ENCODE measurements at regions not wholly inside any gene's neighbourhood (a gene's known extent, or its start where the extent isn't known, plus 50 kb on each side); places are given as distances from the start of the nearest gene placed in this dataset.

GRCh38 chr21:38037416-38037815 is 121.2 kb upstream of the KCNJ6 start:
- no peaks in the 10 kb centered on the region for H3K9me3 ChIP-seq (ENCODE audit: control insufficient read depth in 5 of 5, low read length in 5 of 5)
- H3K9ac ChIP-seq (ENCODE audit: low read length in 5 of 5) = no peak overlapping the region
- H3K27me3 ChIP-seq (ENCODE audit: control insufficient read depth in 5 of 5, insufficient read depth in 4 of 5, low read length in 5 of 5) = peaks cover 0 to 8% (median 3%) of the 10 kb centered on the region in 5 donors
- H3K4me1 ChIP-seq (ENCODE audit: control insufficient read depth in 5 of 5, insufficient read depth in 5 of 5, low read length in 5 of 5) = no peaks in the 10 kb centered on the region
- H3K4me3 ChIP-seq (ENCODE audit: low read depth in 1 of 5, low read length in 5 of 5) = no peak overlapping the region
- H3K36me3 ChIP-seq (ENCODE audit: control insufficient read depth in 5 of 5, insufficient read depth in 5 of 5, low read length in 5 of 5) = no peaks in the 10 kb centered on the region
- H3K27ac ChIP-seq (ENCODE audit: low read depth, low read length) = no peak overlapping the region

GRCh38 chr21:38039369-38039768 is 123.1 kb upstream of the KCNJ6 start:
- Histone ChIP-seq H3K27me3 (ENCODE audit: control insufficient read depth in 5 of 5, insufficient read depth in 4 of 5, low read length in 5 of 5) (peaks cover 0 to 9% (median 8%) of the 10 kb centered on the region in 5 donors), H3K9me3 (ENCODE audit: control insufficient read depth in 5 of 5, low read length in 5 of 5) (no peaks in the 10 kb centered on the region), H3K27ac (ENCODE audit: low read depth, low read length) (no peak overlapping the region), H3K36me3 (ENCODE audit: control insufficient read depth in 5 of 5, insufficient read depth in 5 of 5, low read length in 5 of 5) (no peaks in the 10 kb centered on the region), H3K9ac (ENCODE audit: low read length in 5 of 5) (no peak overlapping the region), H3K4me3 (ENCODE audit: low read depth in 1 of 5, low read length in 5 of 5) (no peak overlapping the region), H3K4me1 (ENCODE audit: control insufficient read depth in 5 of 5, insufficient read depth in 5 of 5, low read length in 5 of 5) (no peaks in the 10 kb centered on the region)

GRCh38 chr21:38039841-38040240 is 123.6 kb upstream of the KCNJ6 start:
- H3K4me1 ChIP-seq (ENCODE audit: control insufficient read depth in 5 of 5, insufficient read depth in 5 of 5, low read length in 5 of 5) = no peaks in the 10 kb centered on the region
- H3K9me3 ChIP-seq (ENCODE audit: control insufficient read depth in 5 of 5, low read length in 5 of 5) = no peaks in the 10 kb centered on the region
- H3K36me3 ChIP-seq (ENCODE audit: control insufficient read depth in 5 of 5, insufficient read depth in 5 of 5, low read length in 5 of 5) = no peaks in the 10 kb centered on the region
- no peak overlapping the region for H3K4me3 ChIP-seq (ENCODE audit: low read depth in 1 of 5, low read length in 5 of 5)
- H3K9ac ChIP-seq (ENCODE audit: low read length in 5 of 5) = no peak overlapping the region
- no peak overlapping the region for H3K27ac ChIP-seq (ENCODE audit: low read depth, low read length)
- H3K27me3 ChIP-seq (ENCODE audit: control insufficient read depth in 5 of 5, insufficient read depth in 4 of 5, low read length in 5 of 5) = peaks cover 0 to 9% (median 8%) of the 10 kb centered on the region in 5 donors

GRCh38 chr21:38041493-38041892 is 125.2 kb upstream of the KCNJ6 start:
- Histone ChIP-seq H3K4me3 (ENCODE audit: low read depth in 1 of 5, low read length in 5 of 5) (no peak overlapping the region), H3K4me1 (ENCODE audit: control insufficient read depth in 5 of 5, insufficient read depth in 5 of 5, low read length in 5 of 5) (no peaks in the 10 kb centered on the region), H3K27me3 (ENCODE audit: control insufficient read depth in 5 of 5, insufficient read depth in 4 of 5, low read length in 5 of 5) (peaks cover 0 to 9% (median 4%) of the 10 kb centered on the region in 5 donors)

GRCh38 chr21:38042246-38042645 is 126.0 kb upstream of the KCNJ6 start:
- no peaks in the 10 kb centered on the region for H3K9me3 ChIP-seq (ENCODE audit: control insufficient read depth in 5 of 5, low read length in 5 of 5)
- H3K27ac ChIP-seq (ENCODE audit: low read depth, low read length) = no peak overlapping the region
- no peak overlapping the region for H3K9ac ChIP-seq (ENCODE audit: low read length in 5 of 5)
- H3K4me3 ChIP-seq (ENCODE audit: low read depth in 1 of 5, low read length in 5 of 5) = no peak overlapping the region
- H3K27me3 ChIP-seq (ENCODE audit: control insufficient read depth in 5 of 5, insufficient read depth in 4 of 5, low read length in 5 of 5) = peaks cover 0 to 8% (median 4%) of the 10 kb centered on the region in 5 donors
- no peaks in the 10 kb centered on the region for H3K4me1 ChIP-seq (ENCODE audit: control insufficient read depth in 5 of 5, insufficient read depth in 5 of 5, low read length in 5 of 5)
- no peaks in the 10 kb centered on the region for H3K36me3 ChIP-seq (ENCODE audit: control insufficient read depth in 5 of 5, insufficient read depth in 5 of 5, low read length in 5 of 5)

More at GRCh38 chr21:38041493-38041892, 125.2 kb upstream of the KCNJ6 start:
- H3K9me3 ChIP-seq (ENCODE audit: control insufficient read depth in 5 of 5, low read length in 5 of 5) = no peaks in the 10 kb centered on the region
- no peak overlapping the region for H3K9ac ChIP-seq (ENCODE audit: low read length in 5 of 5)
- no peak overlapping the region for H3K27ac ChIP-seq (ENCODE audit: low read depth, low read length)
- H3K36me3 ChIP-seq (ENCODE audit: control insufficient read depth in 5 of 5, insufficient read depth in 5 of 5, low read length in 5 of 5) = no peaks in the 10 kb centered on the region

- Histone ChIP-seq H3K4me3 (ENCODE audit: low read depth in 1 of 5, low read length in 5 of 5) (no peak overlapping the region), H3K9me3 (ENCODE audit: control insufficient read depth in 5 of 5, low read length in 5 of 5) (no peaks in the 10 kb centered on the region), H3K27me3 (ENCODE audit: control insufficient read depth in 5 of 5, insufficient read depth in 4 of 5, low read length in 5 of 5) (peaks cover 0 to 10% (median 0%) of the 10 kb centered on the region in 5 donors), H3K36me3 (ENCODE audit: control insufficient read depth in 5 of 5, insufficient read depth in 5 of 5, low read length in 5 of 5) (no peaks in the 10 kb centered on the region), H3K9ac (ENCODE audit: low read length in 5 of 5) (no peak overlapping the region), H3K4me1 (ENCODE audit: control insufficient read depth in 5 of 5, insufficient read depth in 5 of 5, low read length in 5 of 5) (no peaks in the 10 kb centered on the region), H3K27ac (ENCODE audit: low read depth, low read length) (no peak overlapping the region)
Observed at GRCh38 chr21:38048167-38048566, 131.9 kb upstream of the KCNJ6 start.

GRCh38 chr21:38054334-38054733 is 138.1 kb upstream of the KCNJ6 start:
- peaks cover 0 to 2% (median 0%) of the 10 kb centered on the region in 5 donors for H3K27me3 ChIP-seq (ENCODE audit: control insufficient read depth in 5 of 5, insufficient read depth in 4 of 5, low read length in 5 of 5)
- no peaks in the 10 kb centered on the region for H3K9me3 ChIP-seq (ENCODE audit: control insufficient read depth in 5 of 5, low read length in 5 of 5)
- no peaks in the 10 kb centered on the region for H3K36me3 ChIP-seq (ENCODE audit: control insufficient read depth in 5 of 5, insufficient read depth in 5 of 5, low read length in 5 of 5)
- H3K4me3 ChIP-seq (ENCODE audit: low read depth in 1 of 5, low read length in 5 of 5) = no peak overlapping the region
- H3K4me1 ChIP-seq (ENCODE audit: control insufficient read depth in 5 of 5, insufficient read depth in 5 of 5, low read length in 5 of 5) = no peaks in the 10 kb centered on the region
- no peak overlapping the region for H3K27ac ChIP-seq (ENCODE audit: low read depth, low read length)
- H3K9ac ChIP-seq (ENCODE audit: low read length in 5 of 5) = no peak overlapping the region

- Histone ChIP-seq H3K27ac (ENCODE audit: low read depth, low read length) (no peak overlapping the region), H3K9ac (ENCODE audit: low read length in 5 of 5) (no peak overlapping the region), H3K4me3 (ENCODE audit: low read depth in 1 of 5, low read length in 5 of 5) (no peak overlapping the region), H3K4me1 (ENCODE audit: control insufficient read depth in 5 of 5, insufficient read depth in 5 of 5, low read length in 5 of 5) (no peaks in the 10 kb centered on the region), H3K27me3 (ENCODE audit: control insufficient read depth in 5 of 5, insufficient read depth in 4 of 5, low read length in 5 of 5) (no peaks in the 10 kb centered on the region), H3K9me3 (ENCODE audit: control insufficient read depth in 5 of 5, low read length in 5 of 5) (peaks cover 0 to 3% (median 0%) of the 10 kb centered on the region in 5 donors), H3K36me3 (ENCODE audit: control insufficient read depth in 5 of 5, insufficient read depth in 5 of 5, low read length in 5 of 5) (no peaks in the 10 kb centered on the region)
Observed at GRCh38 chr21:38056481-38056880, 140.2 kb upstream of the KCNJ6 start.

- Histone ChIP-seq H3K27me3 (ENCODE audit: control insufficient read depth in 5 of 5, insufficient read depth in 4 of 5, low read length in 5 of 5) (no peaks in the 10 kb centered on the region), H3K36me3 (ENCODE audit: control insufficient read depth in 5 of 5, insufficient read depth in 5 of 5, low read length in 5 of 5) (no peaks in the 10 kb centered on the region), H3K4me1 (ENCODE audit: control insufficient read depth in 5 of 5, insufficient read depth in 5 of 5, low read length in 5 of 5) (no peaks in the 10 kb centered on the region), H3K9ac (ENCODE audit: low read length in 5 of 5) (no peak overlapping the region), H3K27ac (ENCODE audit: low read depth, low read length) (no peak overlapping the region), H3K4me3 (ENCODE audit: low read depth in 1 of 5, low read length in 5 of 5) (no peak overlapping the region), H3K9me3 (ENCODE audit: control insufficient read depth in 5 of 5, low read length in 5 of 5) (peaks cover 0 to 3% (median 0%) of the 10 kb centered on the region in 5 donors)
Observed at GRCh38 chr21:38057626-38058025, 141.4 kb upstream of the KCNJ6 start.

GRCh38 chr21:38060533-38060932 is 144.3 kb upstream of the KCNJ6 start:
- Histone ChIP-seq H3K4me3 (ENCODE audit: low read depth in 1 of 5, low read length in 5 of 5) (no peak overlapping the region), H3K36me3 (ENCODE audit: control insufficient read depth in 5 of 5, insufficient read depth in 5 of 5, low read length in 5 of 5) (no peaks in the 10 kb centered on the region), H3K27ac (ENCODE audit: low read depth, low read length) (no peak overlapping the region), H3K27me3 (ENCODE audit: control insufficient read depth in 5 of 5, insufficient read depth in 4 of 5, low read length in 5 of 5) (no peaks in the 10 kb centered on the region), H3K4me1 (ENCODE audit: control insufficient read depth in 5 of 5, insufficient read depth in 5 of 5, low read length in 5 of 5) (no peaks in the 10 kb centered on the region), H3K9ac (ENCODE audit: low read length in 5 of 5) (no peak overlapping the region), H3K9me3 (ENCODE audit: control insufficient read depth in 5 of 5, low read length in 5 of 5) (peaks cover 0 to 3% (median 0%) of the 10 kb centered on the region in 5 donors)
